AG04449 (cell line): ENCODE measurements at regions not wholly inside any gene's neighbourhood (a gene's known extent, or its start where the extent isn't known, plus 50 kb on each side); places are given as distances from the start of the nearest gene placed in this dataset.

Experiments used
- CTCF ChIA-PET: fragments of 350-600 bp; formaldehyde crosslinking; extraction: SDS; loops from one replicate; lab custom pipeline; 2021; ENCODE audit warnings: antibody characterized with exemption; lab: Yijun Ruan, JAX
- POLR2A ChIA-PET: fragments of 400-600, 350-600 bp; formaldehyde crosslinking; extraction: SDS; loops from one replicate; lab custom pipeline; 2020; ENCODE audit warnings: antibody characterized with exemption, inconsistent platforms; lab: Yijun Ruan, JAX
- DNase-seq: peaks from one replicate; pipeline ENCODE4 v3.0.0-alpha.2; 2010; ENCODE audit warnings: low read depth, low spot score
- H3K4me3 ChIP-seq: 2 replicates; pipeline ENCODE4 v1.5.1; 2011; ENCODE audit warnings: low read depth, mild to moderate bottlenecking, control low read depth, low read length
- TF ChIP-seq, protein P1 (sequence below): IDR thresholded peaks from one replicate; pipeline ENCODE4 v1.5.1; 2011; ENCODE audit warnings: mild to moderate bottlenecking, moderate library complexity, low read length, control low read depth, inconsistent platforms; ENCODE audit not compliant: insufficient read depth; ENCODE audit errors: missing control alignments

DNA sequence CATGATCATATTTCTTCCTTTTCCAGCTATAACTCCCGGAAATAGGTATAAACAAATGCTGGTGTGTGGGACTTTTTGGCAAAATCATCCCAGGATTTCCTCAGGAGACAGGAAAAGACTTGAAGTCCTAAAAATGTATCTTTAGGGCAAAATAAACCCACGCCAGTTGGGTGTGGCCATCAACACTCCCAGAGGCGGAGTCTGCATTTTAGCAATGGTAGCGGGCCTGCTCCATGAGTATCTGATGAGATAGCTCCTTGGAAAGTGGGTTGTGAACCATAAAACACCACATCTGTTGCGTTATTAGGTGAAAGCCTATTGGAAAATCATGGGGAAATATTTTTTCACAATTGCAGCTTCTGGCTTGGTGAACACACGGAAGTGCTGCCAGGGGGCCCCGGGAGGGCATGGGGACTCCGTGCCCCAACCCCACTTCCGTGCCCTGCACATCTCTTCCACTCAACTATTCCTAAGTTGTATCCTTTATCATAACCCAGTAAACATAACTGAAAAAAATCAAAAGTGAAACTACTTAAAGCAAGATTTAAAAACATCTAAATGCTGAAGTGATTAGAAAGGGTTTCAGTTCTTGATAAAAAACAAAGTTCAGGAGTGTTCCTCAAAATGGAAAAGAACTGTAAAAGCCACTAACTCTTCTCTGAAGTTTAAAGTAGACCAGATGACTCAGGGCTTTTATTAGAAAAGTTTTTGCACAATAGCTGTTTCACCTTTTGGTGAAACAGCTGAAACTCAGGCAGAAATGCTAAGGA lies 111.2 kb downstream of the LRRC70 start:
- POLR2A ChIA-PET = no interaction called here

GRCh38 chr5:62686692-62687091 lies 108.1 kb downstream of the LRRC70 start:
- DNase-seq = no peak
- H3K4me3 ChIP-seq = no peak overlapping the region
- ChIA-PET POLR2A (no interaction called here), CTCF (interaction anchor here (1.3 kb wide), 1 partner anchor 243 kb away, joined by 4 read pairs; no protein-coding TSS in a partner anchor)
- TF ChIP-seq, protein P1, sequence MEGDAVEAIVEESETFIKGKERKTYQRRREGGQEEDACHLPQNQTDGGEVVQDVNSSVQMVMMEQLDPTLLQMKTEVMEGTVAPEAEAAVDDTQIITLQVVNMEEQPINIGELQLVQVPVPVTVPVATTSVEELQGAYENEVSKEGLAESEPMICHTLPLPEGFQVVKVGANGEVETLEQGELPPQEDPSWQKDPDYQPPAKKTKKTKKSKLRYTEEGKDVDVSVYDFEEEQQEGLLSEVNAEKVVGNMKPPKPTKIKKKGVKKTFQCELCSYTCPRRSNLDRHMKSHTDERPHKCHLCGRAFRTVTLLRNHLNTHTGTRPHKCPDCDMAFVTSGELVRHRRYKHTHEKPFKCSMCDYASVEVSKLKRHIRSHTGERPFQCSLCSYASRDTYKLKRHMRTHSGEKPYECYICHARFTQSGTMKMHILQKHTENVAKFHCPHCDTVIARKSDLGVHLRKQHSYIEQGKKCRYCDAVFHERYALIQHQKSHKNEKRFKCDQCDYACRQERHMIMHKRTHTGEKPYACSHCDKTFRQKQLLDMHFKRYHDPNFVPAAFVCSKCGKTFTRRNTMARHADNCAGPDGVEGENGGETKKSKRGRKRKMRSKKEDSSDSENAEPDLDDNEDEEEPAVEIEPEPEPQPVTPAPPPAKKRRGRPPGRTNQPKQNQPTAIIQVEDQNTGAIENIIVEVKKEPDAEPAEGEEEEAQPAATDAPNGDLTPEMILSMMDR = no peak

More for the DNA sequence above, 111.2 kb downstream of the LRRC70 start:
- H3K4me3 ChIP-seq = no peak overlapping the region
- TF ChIP-seq, protein P1 = no peak
- CTCF ChIA-PET = no interaction called here
- DNase-seq = no peak

DNA sequence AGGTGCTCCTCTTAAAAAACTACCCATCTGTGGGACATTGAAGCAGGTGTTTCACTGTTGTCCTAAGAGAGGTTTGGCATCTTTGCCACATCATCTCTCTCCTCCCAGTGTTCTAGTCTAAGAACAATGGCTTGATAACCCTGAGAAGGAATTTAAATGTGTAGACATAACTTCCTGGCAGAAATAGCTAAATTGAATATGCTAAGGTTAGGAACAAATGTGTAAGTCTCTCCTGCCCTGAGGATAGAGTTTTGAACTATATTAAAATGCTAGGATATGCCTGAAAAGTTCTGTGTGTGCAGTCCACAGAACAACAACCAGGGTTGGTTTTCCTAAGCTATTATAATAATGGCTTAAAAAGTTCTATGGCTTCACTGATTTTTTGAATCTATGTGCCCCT lies 106.6 kb downstream of the LRRC70 start:
- CTCF ChIA-PET = no interaction called here
- TF ChIP-seq, protein P1 = no peak
- H3K4me3 ChIP-seq = no peak overlapping the region
- DNase-seq = no peak
- POLR2A ChIA-PET = no interaction called here

DNA sequence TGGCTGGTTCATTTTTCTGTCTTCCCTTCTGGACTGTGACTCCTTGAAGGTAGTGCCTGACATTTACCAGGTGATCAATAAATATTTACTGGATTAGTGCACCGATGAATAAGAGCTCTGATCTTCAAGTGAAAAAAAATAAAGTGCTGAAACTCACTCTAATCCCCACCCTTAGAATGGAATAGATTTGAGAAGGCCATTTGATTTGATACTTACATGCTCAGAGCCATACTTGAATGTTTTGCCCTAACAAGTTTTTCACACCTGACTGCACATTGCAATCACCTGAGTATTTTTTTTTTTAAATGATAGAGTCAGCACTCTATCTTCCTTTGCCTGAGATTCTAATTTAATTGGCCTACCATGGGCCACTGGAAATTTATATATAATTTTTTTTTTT lies 105.7 kb downstream of the LRRC70 start:
- H3K4me3 ChIP-seq = no peak overlapping the region
- TF ChIP-seq, protein P1 = no peak
- DNase-seq = no peak
- ChIA-PET POLR2A (no interaction called here), CTCF (no interaction called here)

GRCh38 chr5:62682059-62682458 lies 103.4 kb downstream of the LRRC70 start:
- TF ChIP-seq, protein P1 = no peak
- no peak overlapping the region for H3K4me3 ChIP-seq
- CTCF ChIA-PET = no interaction called here
- POLR2A ChIA-PET = no interaction called here
- no peak for DNase-seq

DNA sequence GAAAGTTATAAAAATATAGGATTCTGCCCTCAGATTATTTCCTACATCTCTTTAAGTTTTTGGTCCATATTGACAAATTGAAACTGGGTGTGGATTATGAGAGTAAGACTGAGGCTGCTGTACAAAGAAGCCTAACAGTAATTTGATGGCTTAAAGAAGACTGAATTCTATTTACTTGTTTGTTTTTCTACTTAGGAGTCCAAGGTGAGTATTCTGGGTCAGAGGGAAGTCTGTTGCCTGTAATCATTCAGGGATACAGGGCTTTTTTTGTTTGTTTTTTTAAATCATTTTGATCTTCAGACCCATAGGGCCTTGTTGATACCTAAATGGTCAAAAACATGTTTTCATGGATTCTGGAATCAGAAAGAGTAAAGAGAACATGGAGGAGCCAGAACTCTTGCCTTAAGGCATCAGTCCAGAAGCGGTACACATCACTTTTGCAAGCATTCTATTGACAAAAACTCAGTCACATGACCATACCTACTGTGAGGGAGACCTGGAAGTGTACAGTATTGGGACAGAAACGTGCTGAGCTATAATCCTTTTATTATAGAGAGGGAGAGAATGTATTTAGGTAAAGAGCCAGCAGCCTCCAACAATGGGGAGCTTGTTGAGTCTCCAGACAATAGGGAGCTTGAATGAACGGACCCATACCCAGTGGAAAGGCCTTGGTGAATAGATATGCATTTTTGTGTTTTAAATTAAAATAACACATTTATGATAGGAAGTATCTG lies 102.7 kb downstream of the LRRC70 start:
- ChIA-PET CTCF (no interaction called here), POLR2A (no interaction called here)
- no peak for DNase-seq
- TF ChIP-seq, protein P1 = no peak
- no peak overlapping the region for H3K4me3 ChIP-seq
